Omental fat pad (tissue), 3 donors: ENCODE measurements at regions not wholly inside any gene's neighbourhood (a gene's known extent, or its start where the extent isn't known, plus 50 kb on each side); places are given as distances from the start of the nearest gene placed in this dataset.

Experiments used
- ATAC-seq: fragments of 150-250 bp; one replicate; pipeline ENCODE4 v1.9.1; 2016; ENCODE audit warnings: mild to moderate bottlenecking, moderate library complexity; ENCODE audit not compliant: low FRiP score
- DNase-seq: peaks from one replicate; pipeline ENCODE4 v3.0.0-alpha.2; 2019; ENCODE audit warnings: low spot score
- TF ChIP-seq, protein P1 (sequence below), 3 donors: fragments of 450-650 bp; IDR thresholded peaks; one replicate each; pipeline ENCODE4 v1.5.1; 2016 to 2017; ENCODE audit warnings: antibody characterized with exemption in 3 of 3, mild to moderate bottlenecking in 3 of 3, moderate library complexity in 2 of 3

DNA sequence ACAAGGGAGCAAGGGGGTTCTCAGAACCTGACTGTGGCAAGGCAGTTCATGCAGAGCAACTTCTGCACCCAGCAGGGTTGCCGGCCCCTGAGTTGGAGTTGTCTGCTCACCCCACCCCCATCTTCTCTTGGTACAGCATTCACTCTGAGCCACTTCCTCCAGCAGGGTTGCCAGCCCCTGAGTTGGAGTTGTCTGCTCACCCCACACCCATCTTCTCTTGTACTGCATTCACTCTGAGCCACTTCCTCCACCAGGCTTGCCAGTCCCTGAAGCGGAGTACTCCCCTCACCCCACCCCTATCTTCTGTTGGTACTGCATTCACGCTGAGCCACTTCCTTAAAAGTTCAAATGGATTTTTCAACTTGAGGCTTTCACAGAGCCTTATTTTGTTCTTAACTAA lies 79.7 kb upstream of the SYNDIG1 start:
- no peak for DNase-seq
- ATAC-seq: no peak
- TF ChIP-seq, protein P1, sequence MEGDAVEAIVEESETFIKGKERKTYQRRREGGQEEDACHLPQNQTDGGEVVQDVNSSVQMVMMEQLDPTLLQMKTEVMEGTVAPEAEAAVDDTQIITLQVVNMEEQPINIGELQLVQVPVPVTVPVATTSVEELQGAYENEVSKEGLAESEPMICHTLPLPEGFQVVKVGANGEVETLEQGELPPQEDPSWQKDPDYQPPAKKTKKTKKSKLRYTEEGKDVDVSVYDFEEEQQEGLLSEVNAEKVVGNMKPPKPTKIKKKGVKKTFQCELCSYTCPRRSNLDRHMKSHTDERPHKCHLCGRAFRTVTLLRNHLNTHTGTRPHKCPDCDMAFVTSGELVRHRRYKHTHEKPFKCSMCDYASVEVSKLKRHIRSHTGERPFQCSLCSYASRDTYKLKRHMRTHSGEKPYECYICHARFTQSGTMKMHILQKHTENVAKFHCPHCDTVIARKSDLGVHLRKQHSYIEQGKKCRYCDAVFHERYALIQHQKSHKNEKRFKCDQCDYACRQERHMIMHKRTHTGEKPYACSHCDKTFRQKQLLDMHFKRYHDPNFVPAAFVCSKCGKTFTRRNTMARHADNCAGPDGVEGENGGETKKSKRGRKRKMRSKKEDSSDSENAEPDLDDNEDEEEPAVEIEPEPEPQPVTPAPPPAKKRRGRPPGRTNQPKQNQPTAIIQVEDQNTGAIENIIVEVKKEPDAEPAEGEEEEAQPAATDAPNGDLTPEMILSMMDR (IDR thresholded peaks at IDR 0.05): no peak

DNA sequence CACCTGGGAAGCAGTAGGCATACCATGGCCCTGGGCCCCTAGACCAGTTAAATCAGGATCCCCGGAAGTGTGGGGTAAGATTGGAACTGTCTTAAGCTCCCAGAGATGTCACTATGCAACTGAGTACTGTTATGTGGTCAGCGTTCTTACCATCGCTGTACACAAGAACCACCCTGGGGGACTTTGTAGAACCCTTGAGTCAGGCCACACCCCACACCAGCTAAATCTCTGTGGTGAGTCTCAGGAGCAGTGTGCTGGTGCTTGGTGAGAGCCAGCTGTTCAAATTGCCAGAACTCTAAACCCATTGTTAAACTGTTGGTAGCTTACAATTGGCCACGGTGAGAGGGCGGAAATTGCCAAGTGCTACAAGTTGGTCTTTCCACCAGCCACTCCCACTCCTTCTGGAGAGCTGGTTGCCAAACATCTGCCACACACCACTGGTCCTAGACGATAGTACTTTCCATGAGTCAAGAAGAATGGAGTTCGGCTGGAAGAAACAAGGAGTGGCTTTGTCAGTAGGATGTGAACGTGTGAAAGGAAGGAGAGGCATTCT lies 80.5 kb upstream of the SYNDIG1 start:
- TF ChIP-seq, protein P1 (IDR thresholded peaks at IDR 0.05): no peak
- no peak for DNase-seq
- ATAC-seq: no peak

DNA sequence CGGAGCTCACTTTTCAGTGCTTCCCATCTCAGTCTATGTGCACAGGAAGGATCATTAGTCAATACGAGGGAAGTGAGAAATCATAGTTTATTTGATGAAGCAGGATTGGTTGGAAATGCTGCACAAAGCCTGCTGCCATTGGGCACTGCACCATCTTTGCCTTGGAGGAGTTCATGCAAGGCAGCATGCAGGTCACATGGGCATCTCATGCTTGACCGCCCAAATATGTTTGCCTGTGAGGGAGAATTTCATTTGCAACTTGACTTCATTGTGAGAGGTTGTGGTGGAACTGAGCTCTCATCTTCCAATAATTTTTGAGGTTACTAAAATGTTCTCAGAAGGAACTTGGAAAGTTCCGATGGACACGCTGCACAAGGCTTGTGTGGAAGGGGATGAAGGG lies 83.9 kb upstream of the SYNDIG1 start:
- TF ChIP-seq, protein P1 (IDR thresholded peaks at IDR 0.05): no peak
- no peak for DNase-seq
- no peak for ATAC-seq

DNA sequence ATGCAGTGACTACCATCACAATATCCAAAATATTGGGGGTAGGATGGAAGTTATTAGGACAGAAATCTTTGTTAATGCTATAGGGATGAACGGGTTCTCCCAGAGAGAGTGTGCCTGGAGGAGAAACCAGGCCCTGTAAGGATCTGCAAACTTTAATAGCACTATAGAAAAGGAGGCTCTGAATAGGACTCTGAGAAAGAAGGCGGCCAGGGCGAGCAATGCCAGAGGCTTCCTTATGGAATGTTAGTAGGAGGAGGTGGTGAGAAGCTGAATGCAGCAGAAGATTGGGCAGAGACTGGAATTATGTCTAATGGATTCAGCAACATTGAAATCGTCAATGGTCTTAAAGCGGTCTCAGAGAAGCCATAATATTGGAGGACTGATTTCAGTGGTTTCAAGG lies 84.6 kb upstream of the SYNDIG1 start:
- DNase-seq: no peak
- TF ChIP-seq, protein P1 (IDR thresholded peaks at IDR 0.05): no peak
- ATAC-seq: no peak

DNA sequence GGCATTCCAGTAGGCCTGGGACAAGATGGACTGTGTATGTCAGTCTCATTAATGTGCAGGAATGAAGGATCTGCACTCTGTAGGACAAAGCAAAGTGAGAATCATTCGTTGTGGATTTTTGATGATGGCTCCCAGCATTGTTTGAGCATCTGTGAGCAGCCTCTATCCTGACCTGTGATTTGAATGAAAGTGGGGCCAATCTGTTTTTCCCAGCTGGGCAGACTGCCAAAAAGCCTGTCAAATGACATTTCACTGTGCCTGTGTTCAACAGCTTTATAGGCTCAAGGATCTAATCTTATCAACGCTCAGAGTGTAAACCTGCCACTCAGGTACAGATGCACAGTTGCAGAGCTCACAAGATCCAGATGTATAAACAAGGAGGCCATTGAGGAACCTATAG lies 86.7 kb upstream of the SYNDIG1 start:
- DNase-seq (no peak), ATAC-seq (no peak)
- TF ChIP-seq, protein P1 (IDR thresholded peaks at IDR 0.05): no peak

DNA sequence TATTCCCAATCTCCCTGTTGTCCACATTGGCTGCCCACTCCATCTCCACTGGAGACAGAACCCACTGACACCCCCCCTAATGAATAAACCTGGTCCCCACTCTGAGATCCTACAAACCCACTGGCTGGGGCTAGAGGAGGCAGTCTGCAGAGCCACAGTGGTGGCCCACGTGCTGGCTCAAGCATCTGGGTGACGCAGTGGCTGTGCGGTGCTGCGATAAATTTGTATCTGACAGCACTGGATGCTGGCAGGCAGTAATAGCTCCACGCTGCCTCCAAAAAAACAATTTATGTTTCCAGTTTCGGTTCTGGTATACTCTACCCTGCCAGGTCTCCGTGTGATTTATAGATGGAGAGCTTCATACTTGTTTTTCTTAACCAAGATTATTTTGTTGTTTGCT lies 87.1 kb upstream of the SYNDIG1 start:
- DNase-seq: no peak
- no peak for ATAC-seq
- TF ChIP-seq, protein P1 (IDR thresholded peaks at IDR 0.05): no peak

DNA sequence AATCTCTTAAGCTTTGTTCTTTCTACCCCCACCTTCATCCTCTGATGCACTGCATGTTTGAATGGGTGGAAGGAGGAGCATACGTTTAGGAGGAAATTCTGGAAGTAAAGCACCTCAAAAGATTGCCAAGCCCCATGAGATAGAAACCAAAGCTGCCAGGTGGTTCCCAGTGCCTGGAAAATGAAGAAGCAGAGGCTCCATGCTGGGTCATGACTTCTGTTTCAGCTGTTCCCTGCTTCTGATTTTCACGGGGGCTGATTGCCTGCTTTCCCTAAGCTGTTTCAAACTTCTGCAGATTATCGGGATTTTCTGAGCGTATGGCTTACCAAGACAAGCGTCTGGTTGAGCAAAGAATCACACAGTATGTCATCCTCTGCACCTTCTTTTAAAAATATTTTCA lies 87.5 kb upstream of the SYNDIG1 start:
- DNase-seq (no peak), ATAC-seq (no peak)
- TF ChIP-seq, protein P1 (IDR thresholded peaks at IDR 0.05): no peak
